H1 (cell line): ENCODE measurements at regions not wholly inside any gene's neighbourhood (a gene's known extent, or its start where the extent isn't known, plus 50 kb on each side); places are given as distances from the start of the nearest gene placed in this dataset.
A peak's percentile ranks its signal among the peaks of the same experiment; 100 is the strongest.

Experiments used
- CTCF ChIA-PET: fragments of 300-600 bp; sonication (Branson Sonifier 250); formaldehyde crosslinking; loops from one replicate; lab custom pipeline; 2021; ENCODE audit not compliant: partially characterized antibody; lab: Charles Lee
- POLR2A ChIA-PET: fragments of 300-600 bp; sonication (Branson Sonifier 250); formaldehyde crosslinking; loops from one replicate; lab custom pipeline; 2021; ENCODE audit warnings: inconsistent platforms; ENCODE audit not compliant: partially characterized antibody; lab: Charles Lee
- DNase-seq, 2 experiments: peaks; one replicate each; pipeline versions ENCODE4 v3.0.0 to v3.0.0-alpha.2; 2010 to 2022; ENCODE audit warnings: low spot score in 2 of 2, low read depth in 1 of 2, mixed read lengths in 1 of 2
- FAIRE-seq: peaks from 2 replicates; lab custom pipeline; 2011; peaks lifted over from hg19 to GRCh38; lab: Jason Lieb, UNC
- H2AFZ ChIP-seq: 2 replicates; pipeline ENCODE4 v1.8.1; 2012; ENCODE audit warnings: low read length, inconsistent platforms
- H2AK5ac ChIP-seq: 2 replicates; pipeline ENCODE4 v1.6.1; 2013; ENCODE audit warnings: low read depth, low read length
- H2BK120ac ChIP-seq: replicated peaks from 2 replicates; pipeline ENCODE3; 2013; ENCODE audit warnings: low read depth, low read length, inconsistent platforms
- H2BK12ac ChIP-seq: 2 replicates; pipeline ENCODE4 v1.6.1; 2013; ENCODE audit warnings: low read depth, low read length
- H2BK15ac ChIP-seq: 2 replicates; pipeline ENCODE4 v1.6.1; 2013; ENCODE audit warnings: low read length
- H2BK20ac ChIP-seq: 2 replicates; pipeline ENCODE4 v1.6.1; 2013; ENCODE audit warnings: low read length
- H2BK5ac ChIP-seq: 2 replicates; pipeline ENCODE4 v1.6.1; 2013; ENCODE audit warnings: low read depth, low read length
- H3K14ac ChIP-seq: 2 replicates; pipeline ENCODE4 v1.6.1; 2013; ENCODE audit warnings: inconsistent platforms; ENCODE audit not compliant: insufficient read length
- H3K18ac ChIP-seq: 2 replicates; pipeline ENCODE4 v1.6.1; 2013; ENCODE audit warnings: low read length; ENCODE audit errors: extremely low read depth
- H3K23ac ChIP-seq: 2 replicates; pipeline ENCODE4 v1.6.1; 2013; ENCODE audit warnings: inconsistent platforms; ENCODE audit not compliant: insufficient read length
- H3K23me2 ChIP-seq: 2 replicates; pipeline ENCODE4 v1.6.1; 2013; ENCODE audit warnings: low read depth, low read length
- H3K27ac ChIP-seq: 2 replicates; pipeline ENCODE4 v1.6.1; 2011; ENCODE audit warnings: low read depth, low read length, inconsistent platforms
- H3K27me3 ChIP-seq, 4 experiments: replicated peaks in 1 of 4; 1 replicate in 1 of 4; 2 replicates in 3 of 4; pipeline versions ENCODE4 v1.6.1 to v1.8.1; 2011 to 2013; ENCODE audit warnings: low read length in 3 of 4, mild to moderate bottlenecking in 3 of 4, inconsistent platforms in 2 of 4, mixed read lengths in 2 of 4, moderate library complexity in 1 of 4; ENCODE audit not compliant: control insufficient read depth in 3 of 4, insufficient read depth in 3 of 4; ENCODE audit errors: extremely low read depth in 1 of 4
- H3K36me3 ChIP-seq, 4 experiments: 2 replicates each; pipeline versions ENCODE4 v1.6.1 to v1.8.1; 2011 to 2013; ENCODE audit warnings: mild to moderate bottlenecking in 4 of 4, low read length in 3 of 4, moderate library complexity in 2 of 4, control low read depth in 1 of 4, inconsistent platforms in 1 of 4; ENCODE audit not compliant: insufficient read depth in 4 of 4, control insufficient read depth in 2 of 4
- H3K4ac ChIP-seq: replicated peaks from 2 replicates; pipeline ENCODE3; 2013; ENCODE audit warnings: low read length, low read depth, mixed read lengths, inconsistent platforms; ENCODE audit not compliant: insufficient read length
- H3K4me1 ChIP-seq, 4 experiments: replicated peaks in 1 of 4; 1 replicate in 1 of 4; 2 replicates in 3 of 4; pipeline versions ENCODE4 v1.6.1 to v1.8.1; 2011 to 2013; ENCODE audit warnings: low read length in 3 of 4, inconsistent platforms in 2 of 4, mixed read lengths in 1 of 4; ENCODE audit not compliant: insufficient read depth in 4 of 4, control insufficient read depth in 3 of 4
- H3K4me2 ChIP-seq, 2 experiments: 2 replicates each; pipeline versions ENCODE4 v1.6.1 to v1.8.1; 2011 to 2013; ENCODE audit warnings: low read depth in 2 of 2, low read length in 2 of 2, control low read depth in 1 of 2, inconsistent platforms in 1 of 2, mild to moderate bottlenecking in 1 of 2; ENCODE audit not compliant: insufficient read depth in 1 of 2
- H3K4me3 ChIP-seq, 4 experiments: fragments of 200-600, 300-600 bp in 1 of 4; sonication (generic), shearing (Covaris generic), sonication (Bioruptor Twin) in 1 of 4; 2 replicates each; pipeline versions ENCODE4 v1.5.1 to v1.8.1; 2011 to 2016; ENCODE audit warnings: low read length in 4 of 4, low read depth in 3 of 4, control low read depth in 2 of 4, inconsistent platforms in 2 of 4, mild to moderate bottlenecking in 2 of 4, mixed read lengths in 1 of 4, moderate library complexity in 1 of 4; ENCODE audit not compliant: insufficient read depth in 2 of 4; ENCODE audit errors: extremely low read depth in 1 of 4
- H3K56ac ChIP-seq: replicated peaks from 2 replicates; pipeline ENCODE3; 2013; ENCODE audit warnings: low read depth, mild to moderate bottlenecking, mixed read lengths, low read length, inconsistent platforms; ENCODE audit not compliant: insufficient read length
- H3K79me1 ChIP-seq: 2 replicates; pipeline ENCODE4 v1.6.1; 2013; ENCODE audit warnings: low read depth, low read length, control low read depth
- H3K79me2 ChIP-seq, 2 experiments: 2 replicates each; pipeline versions ENCODE4 v1.6.1 to v1.8.1; 2012 to 2013; ENCODE audit warnings: low read length in 2 of 2, mild to moderate bottlenecking in 2 of 2, inconsistent platforms in 1 of 2; ENCODE audit not compliant: insufficient read depth in 2 of 2, control insufficient read depth in 1 of 2
- H3K9ac ChIP-seq, 4 experiments: replicated peaks in 1 of 4; 1 replicate in 1 of 4; 2 replicates in 3 of 4; pipeline versions ENCODE4 v1.6.1 to v1.8.1; 2011 to 2013; ENCODE audit warnings: low read depth in 3 of 4, low read length in 3 of 4, control low read depth in 2 of 4, mild to moderate bottlenecking in 2 of 4, moderate library complexity in 2 of 4, inconsistent platforms in 1 of 4; ENCODE audit errors: extremely low read depth in 1 of 4
- H3K9me3 ChIP-seq, 2 experiments: 2 replicates each; pipeline versions ENCODE4 v1.6.1 to v1.8.1; 2012 to 2013; ENCODE audit warnings: mild to moderate bottlenecking in 2 of 2, moderate library complexity in 2 of 2, control low read depth in 1 of 2, inconsistent platforms in 1 of 2, low read depth in 1 of 2, low read length in 1 of 2, mixed read lengths in 1 of 2; ENCODE audit not compliant: insufficient read depth in 2 of 2
- H4K20me1 ChIP-seq, 2 experiments: replicated peaks in 1 of 2; 2 replicates each; pipeline versions ENCODE3 to v1.8.1; 2011 to 2013; ENCODE audit warnings: inconsistent platforms in 2 of 2, low read length in 2 of 2, mild to moderate bottlenecking in 1 of 2; ENCODE audit not compliant: insufficient read depth in 2 of 2, control insufficient read depth in 1 of 2
- H4K5ac ChIP-seq: 2 replicates; pipeline ENCODE4 v1.6.1; 2013; ENCODE audit warnings: low read length, low read depth, mixed read lengths, inconsistent platforms; ENCODE audit not compliant: insufficient read length
- H4K8ac ChIP-seq: 2 replicates; pipeline ENCODE4 v1.8.0; 2013; ENCODE audit warnings: mild to moderate bottlenecking, moderate library complexity, low read length, inconsistent platforms; ENCODE audit not compliant: insufficient read depth; ENCODE audit errors: extremely low read depth
- H4K91ac ChIP-seq: replicated peaks from 2 replicates; pipeline ENCODE3; 2013; ENCODE audit warnings: low read length, mixed read lengths, inconsistent platforms; ENCODE audit not compliant: insufficient read length
- CBX8 ChIP-seq: fragments of 300-800, 300-1000 bp; sonication (generic); IDR thresholded peaks from 2 replicates; pipeline ENCODE4 v1.7.1; 2016; ENCODE audit warnings: low read depth, low read length, borderline replicate concordance
- CEBPB ChIP-seq: IDR thresholded peaks from 2 replicates; pipeline ENCODE4 v1.6.1; 2012; ENCODE audit warnings: low read depth, low read length
- E2F6 ChIP-seq: IDR thresholded peaks from 2 replicates; pipeline ENCODE4 v1.6.1; 2012; ENCODE audit warnings: inconsistent platforms
- KDM4A ChIP-seq: IDR thresholded peaks from one replicate; pipeline ENCODE4 v1.7.1; 2012; ENCODE audit warnings: low read depth, mild to moderate bottlenecking, moderate library complexity, low read length, inconsistent platforms; ENCODE audit not compliant: severe bottlenecking
- MAFK ChIP-seq: IDR thresholded peaks from 2 replicates; pipeline ENCODE4 v1.6.1; 2012; ENCODE audit warnings: low read depth, mild to moderate bottlenecking, improper control_type of control experiment, low read length
- NRF1 ChIP-seq: IDR thresholded peaks from 2 replicates; pipeline ENCODE4 v1.6.1; 2011; ENCODE audit warnings: mild to moderate bottlenecking, low read depth, low read length, improper control_type of control experiment
- TAF7 ChIP-seq: optimal IDR thresholded peaks from 2 replicates; pipeline ENCODE3; 2011; ENCODE audit warnings: low read depth, mild to moderate bottlenecking, inconsistent platforms, low read length, moderate library complexity, borderline replicate concordance
- TCF12 ChIP-seq: IDR thresholded peaks from 2 replicates; pipeline ENCODE4 v1.6.1; 2011; ENCODE audit warnings: low read depth, mild to moderate bottlenecking, low read length
- YY1 ChIP-seq: IDR thresholded peaks from 2 replicates; pipeline ENCODE4 v1.6.1; 2011; ENCODE audit warnings: low read depth, mild to moderate bottlenecking, low read length
- WGBS, 2 experiments: shearing (Covaris generic) in 1 of 2; methylation state at CpG; one replicate each; pipeline versions ENCODE4 v1.1.6 to v1.1.7; 2013 to 2015; ENCODE audit warnings: low lambda C conversion rate in 2 of 2, mixed read lengths in 2 of 2, inconsistent platforms in 1 of 2, low coverage in 1 of 2, missing lambda C conversion rate in 1 of 2; ENCODE audit not compliant: insufficient replicate concordance in 2 of 2, insufficient coverage in 1 of 2, insufficient read length in 1 of 2; ENCODE audit errors: extremely low coverage in 1 of 2, missing lambda C conversion rate in 1 of 2; 5-methylcytosine and 5-hydroxymethylcytosine counted together

- no peak overlapping the region for H3K27ac ChIP-seq
- CTCF ChIA-PET, result interaction anchor here (0.9 to 1.9 kb wide), 4 partner anchors 8 to 332 kb away, joined by 4 to 5 read pairs (median 4); no protein-coding TSS in a partner anchor
- no peak for FAIRE-seq
Observed at GRCh38 chr4:108361446-108361820, 192.7 kb upstream of the LEF1 start.

More at GRCh38 chr4:108361446-108361820, 192.7 kb upstream of the LEF1 start:
- Histone ChIP-seq H2BK5ac (no peak overlapping the region), H2AK5ac (no peak overlapping the region), H3K4me3 (no peak overlapping the region), H3K79me1 (no peaks in the 10 kb centered on the region)
- TF ChIP-seq E2F6, result no peak
- TF ChIP-seq TAF7, result no peak
- no peak for TF ChIP-seq YY1
- TF ChIP-seq CBX8, result no peak
- no peak for TF ChIP-seq TCF12
- TF ChIP-seq MAFK, result no peak
- TF ChIP-seq CEBPB, result no peak
- no peak for TF ChIP-seq KDM4A
- no peak for TF ChIP-seq NRF1
- TF ChIP-seq, all 59 proteins: peak for 0
- no peaks in the 10 kb centered on the region for H3K23me2 ChIP-seq
- H3K56ac ChIP-seq, result no peak overlapping the region
- H2BK12ac ChIP-seq, result no peak overlapping the region
- H3K79me2 ChIP-seq, result no peaks in the 10 kb centered on the region
- no peaks in the 10 kb centered on the region for H3K36me3 ChIP-seq
- no peak overlapping the region; the same call in 1 of the 2 replicates for H2BK15ac ChIP-seq
- H2BK20ac ChIP-seq, result no peak overlapping the region
- 0 out of 2 replicates have a peak overlapping the region, but pooled peaks have one; percentile 72 for H2AFZ ChIP-seq
- no peak overlapping the region for H3K23ac ChIP-seq
- no peak for DNase-seq
- no peak overlapping the region for H3K9ac ChIP-seq
- H4K5ac ChIP-seq, result no peak overlapping the region
- POLR2A ChIA-PET, result no interaction called here
- H4K91ac ChIP-seq, result no peak overlapping the region
- no peak overlapping the region for H3K4ac ChIP-seq
- H4K20me1 ChIP-seq, result no peaks in the 10 kb centered on the region
- no peak overlapping the region for H4K8ac ChIP-seq
- H3K4me1 ChIP-seq, result peaks cover 0 to 7% (median 4%) of the 10 kb centered on the region in 4 experiments; a peak in 5 of 7 replicates
- no peak overlapping the region for H3K4me2 ChIP-seq
- H3K9me3 ChIP-seq, result no peaks in the 10 kb centered on the region
- no peak overlapping the region for H2BK120ac ChIP-seq
- H3K27me3 ChIP-seq, result no peaks in the 10 kb centered on the region
- 91% methylated on average over 2 of the region's 2 CpGs; no CpG with 5 or more reads in 1 of the 2 experiments for WGBS, 2 experiments
- no peak overlapping the region for H3K18ac ChIP-seq
- H3K14ac ChIP-seq, result no peak overlapping the region
